ENCODE measurements at regions not wholly inside any gene's neighbourhood (a gene's known extent, or its start where the extent isn't known, plus 50 kb on each side); places are given as distances from the start of the nearest gene placed in this dataset.

DNA sequence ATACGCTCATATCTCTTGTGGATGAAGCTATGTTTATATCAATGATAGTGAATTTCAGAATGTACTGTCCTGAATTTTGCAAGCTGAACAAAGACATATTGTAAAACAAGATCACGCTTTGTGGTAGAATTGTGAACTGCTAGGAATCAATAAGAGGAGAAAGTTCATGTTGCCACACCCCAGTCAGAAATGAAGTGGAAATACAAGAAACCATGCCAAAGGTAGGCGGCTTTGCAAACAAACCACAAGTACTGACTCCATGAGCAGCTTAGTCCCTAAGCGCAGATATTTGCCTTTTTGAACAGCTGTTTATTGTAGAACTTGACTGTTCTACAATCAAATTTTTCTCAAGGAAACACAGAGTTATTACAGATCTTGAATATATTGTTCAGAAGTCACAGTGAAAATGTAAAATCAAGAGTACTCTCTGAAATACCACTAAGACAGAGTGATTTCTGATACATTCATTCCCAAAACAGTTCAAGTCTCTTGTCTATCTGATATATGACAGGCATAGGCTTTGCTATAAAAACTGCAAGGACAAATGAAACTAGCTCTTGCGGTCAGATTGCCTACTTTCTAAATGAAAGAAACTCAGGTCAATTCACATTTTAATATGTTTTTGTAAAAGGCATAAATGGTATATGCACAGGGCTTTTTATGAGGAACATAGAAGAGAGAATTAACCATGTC lies 120.9 kb upstream of the CDH19 start:
- Mint-ChIP-seq H3K36me3 (ENCODE audit: low read depth) (no peaks in the 10 kb centered on the region), H3K9me3 (ENCODE audit: low read depth) (peaks cover 2% of the 10 kb centered on the region), H3K27me3 (ENCODE audit: low read depth) (no peaks in the 10 kb centered on the region), H3K4me3 (ENCODE audit: unreplicated experiment) (no peak overlapping the region), H3K4me1 (ENCODE audit: low read depth) (peaks cover 8% of the 10 kb centered on the region), H3K27ac (ENCODE audit: unreplicated experiment) (no peak overlapping the region)
- TF ChIP-seq, protein P1, sequence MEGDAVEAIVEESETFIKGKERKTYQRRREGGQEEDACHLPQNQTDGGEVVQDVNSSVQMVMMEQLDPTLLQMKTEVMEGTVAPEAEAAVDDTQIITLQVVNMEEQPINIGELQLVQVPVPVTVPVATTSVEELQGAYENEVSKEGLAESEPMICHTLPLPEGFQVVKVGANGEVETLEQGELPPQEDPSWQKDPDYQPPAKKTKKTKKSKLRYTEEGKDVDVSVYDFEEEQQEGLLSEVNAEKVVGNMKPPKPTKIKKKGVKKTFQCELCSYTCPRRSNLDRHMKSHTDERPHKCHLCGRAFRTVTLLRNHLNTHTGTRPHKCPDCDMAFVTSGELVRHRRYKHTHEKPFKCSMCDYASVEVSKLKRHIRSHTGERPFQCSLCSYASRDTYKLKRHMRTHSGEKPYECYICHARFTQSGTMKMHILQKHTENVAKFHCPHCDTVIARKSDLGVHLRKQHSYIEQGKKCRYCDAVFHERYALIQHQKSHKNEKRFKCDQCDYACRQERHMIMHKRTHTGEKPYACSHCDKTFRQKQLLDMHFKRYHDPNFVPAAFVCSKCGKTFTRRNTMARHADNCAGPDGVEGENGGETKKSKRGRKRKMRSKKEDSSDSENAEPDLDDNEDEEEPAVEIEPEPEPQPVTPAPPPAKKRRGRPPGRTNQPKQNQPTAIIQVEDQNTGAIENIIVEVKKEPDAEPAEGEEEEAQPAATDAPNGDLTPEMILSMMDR (IDR thresholded peaks at IDR 0.05), result no peak
- no peak for DNase-seq (ENCODE audit: low spot score)

DNA sequence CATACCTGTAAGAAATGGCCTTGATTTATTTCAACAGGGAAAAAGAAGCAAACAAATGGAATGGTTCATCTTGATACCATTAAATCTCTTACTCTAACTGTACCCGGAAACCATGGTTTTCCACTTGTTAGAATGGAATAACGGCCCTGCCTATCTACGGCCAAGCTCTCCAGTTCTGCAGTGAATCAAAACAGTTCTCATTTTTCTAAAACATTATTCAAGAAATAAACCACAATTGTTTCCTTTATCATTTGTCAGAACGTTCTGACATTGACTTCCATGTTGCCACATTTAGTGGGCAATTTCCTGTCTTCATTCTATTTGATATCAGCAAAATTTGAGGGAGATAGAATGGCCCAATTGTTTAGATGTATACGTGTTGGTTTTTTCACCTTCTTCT lies 118.8 kb upstream of the CDH19 start:
- DNase-seq (ENCODE audit: low spot score), result no peak
- no peaks in the 10 kb centered on the region for H3K36me3 Mint-ChIP-seq (ENCODE audit: low read depth)
- no peak overlapping the region for H3K27ac Mint-ChIP-seq (ENCODE audit: unreplicated experiment)
- peaks cover 3% of the 10 kb centered on the region for H3K4me1 Mint-ChIP-seq (ENCODE audit: low read depth)
- TF ChIP-seq, protein P1 (IDR thresholded peaks at IDR 0.05), result no peak
- no peaks in the 10 kb centered on the region for H3K27me3 Mint-ChIP-seq (ENCODE audit: low read depth)
- peaks cover 2% of the 10 kb centered on the region for H3K9me3 Mint-ChIP-seq (ENCODE audit: low read depth)
- no peak overlapping the region for H3K4me3 Mint-ChIP-seq (ENCODE audit: unreplicated experiment)

DNA sequence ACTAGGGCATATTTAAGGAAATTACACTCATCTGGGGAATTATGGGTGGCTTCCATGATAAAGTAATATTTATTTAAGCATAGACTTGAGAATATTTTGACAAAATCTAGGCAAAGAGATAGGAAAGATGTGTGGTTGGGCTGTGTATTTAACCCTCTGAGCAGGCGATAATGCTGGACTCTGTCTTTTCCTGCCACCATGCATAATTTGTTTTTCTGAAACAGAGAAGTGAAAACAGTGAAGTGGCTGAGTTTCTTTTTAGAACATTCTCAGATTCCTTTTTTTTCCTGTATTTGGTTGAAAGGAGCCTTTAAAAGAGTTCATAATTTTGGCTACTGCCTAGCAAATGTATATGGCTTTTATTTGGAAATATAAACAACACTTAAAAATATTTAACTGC lies 104.8 kb upstream of the CDH19 start:
- Mint-ChIP-seq H3K4me3 (ENCODE audit: unreplicated experiment) (no peak overlapping the region), H3K27me3 (ENCODE audit: low read depth) (no peaks in the 10 kb centered on the region), H3K4me1 (ENCODE audit: low read depth) (peaks cover 9% of the 10 kb centered on the region), H3K36me3 (ENCODE audit: low read depth) (no peaks in the 10 kb centered on the region), H3K9me3 (ENCODE audit: low read depth) (no peaks in the 10 kb centered on the region), H3K27ac (ENCODE audit: unreplicated experiment) (no peak overlapping the region)
- TF ChIP-seq, protein P1 (IDR thresholded peaks at IDR 0.05), result no peak
- DNase-seq (ENCODE audit: low spot score), result no peak

DNA sequence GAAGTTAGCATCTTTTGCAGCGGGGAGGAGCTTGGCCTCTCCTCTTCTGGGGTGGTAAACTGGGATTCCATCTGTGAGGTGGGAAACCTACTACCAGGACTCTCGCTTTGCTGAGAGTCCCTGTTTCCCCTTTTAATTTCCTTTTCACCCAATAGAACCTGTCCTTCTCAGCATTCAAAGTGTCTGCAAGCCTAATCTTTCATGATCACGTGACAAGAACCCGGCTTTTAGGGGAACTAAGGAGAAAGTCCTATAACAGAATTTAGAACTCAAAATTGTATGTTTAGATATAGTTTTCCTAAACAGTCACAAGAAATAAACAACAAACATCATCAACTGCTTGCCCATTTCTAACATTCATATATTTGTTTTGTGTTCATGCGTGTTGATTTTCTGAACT lies 103.6 kb upstream of the CDH19 start:
- H3K27me3 Mint-ChIP-seq (ENCODE audit: low read depth), result no peaks in the 10 kb centered on the region
- H3K27ac Mint-ChIP-seq (ENCODE audit: unreplicated experiment), result no peak overlapping the region
- no peaks in the 10 kb centered on the region for H3K9me3 Mint-ChIP-seq (ENCODE audit: low read depth)
- H3K36me3 Mint-ChIP-seq (ENCODE audit: low read depth), result no peaks in the 10 kb centered on the region
- H3K4me3 Mint-ChIP-seq (ENCODE audit: unreplicated experiment), result no peak overlapping the region
- no peak for DNase-seq (ENCODE audit: low spot score)
- H3K4me1 Mint-ChIP-seq (ENCODE audit: low read depth), result peaks cover 9% of the 10 kb centered on the region
- TF ChIP-seq, protein P1 (IDR thresholded peaks at IDR 0.05), result no peak

DNA sequence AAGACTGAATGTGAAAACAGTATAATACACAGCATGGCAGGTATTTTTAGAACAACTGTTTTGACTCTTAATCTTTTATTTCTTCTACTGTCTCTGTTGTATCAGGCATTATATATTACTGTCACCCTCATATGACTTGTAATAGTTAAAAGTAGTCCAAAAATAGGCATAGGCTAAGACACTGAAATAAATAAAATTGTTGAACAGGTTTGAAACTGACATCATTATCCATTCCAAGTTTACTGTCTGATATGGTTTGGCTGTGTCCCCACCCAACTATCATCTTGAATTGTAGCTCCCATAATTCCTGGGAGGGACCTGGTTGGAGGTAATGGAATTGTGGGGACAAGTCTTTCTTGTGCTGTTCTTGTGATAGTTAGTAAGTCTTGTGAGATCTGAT lies 91.4 kb upstream of the CDH19 start:
- no peak overlapping the region for H3K27ac Mint-ChIP-seq (ENCODE audit: unreplicated experiment)
- no peak for DNase-seq (ENCODE audit: low spot score)
- H3K9me3 Mint-ChIP-seq (ENCODE audit: low read depth), result no peaks in the 10 kb centered on the region
- no peaks in the 10 kb centered on the region for H3K36me3 Mint-ChIP-seq (ENCODE audit: low read depth)
- H3K4me1 Mint-ChIP-seq (ENCODE audit: low read depth), result no peaks in the 10 kb centered on the region
- H3K4me3 Mint-ChIP-seq (ENCODE audit: unreplicated experiment), result no peak overlapping the region
- TF ChIP-seq, protein P1 (IDR thresholded peaks at IDR 0.05), result no peak
- peaks cover 3% of the 10 kb centered on the region for H3K27me3 Mint-ChIP-seq (ENCODE audit: low read depth)

All from chondrocyte (in vitro differentiated cells).